PC-3 (cell line): ENCODE measurements at regions not wholly inside any gene's neighbourhood (a gene's known extent, or its start where the extent isn't known, plus 50 kb on each side); places are given as distances from the start of the nearest gene placed in this dataset.

Experiments used
- EZH2 ChIP-seq: fragments of 300-600 bp; sonication (generic); IDR thresholded peaks from one replicate; pipeline ENCODE4 v1.6.1; 2017; ENCODE audit warnings: antibody characterized with exemption, mild to moderate bottlenecking, low read length; ENCODE audit not compliant: unreplicated experiment
- TF ChIP-seq, protein P1 (sequence below): fragments of 300-600 bp; sonication (generic); conservative IDR thresholded peaks from 2 replicates; pipeline ENCODE4 v1.5.1; 2017; ENCODE audit warnings: antibody characterized with exemption, low read depth, mild to moderate bottlenecking, low read length

- TF ChIP-seq, protein P1, sequence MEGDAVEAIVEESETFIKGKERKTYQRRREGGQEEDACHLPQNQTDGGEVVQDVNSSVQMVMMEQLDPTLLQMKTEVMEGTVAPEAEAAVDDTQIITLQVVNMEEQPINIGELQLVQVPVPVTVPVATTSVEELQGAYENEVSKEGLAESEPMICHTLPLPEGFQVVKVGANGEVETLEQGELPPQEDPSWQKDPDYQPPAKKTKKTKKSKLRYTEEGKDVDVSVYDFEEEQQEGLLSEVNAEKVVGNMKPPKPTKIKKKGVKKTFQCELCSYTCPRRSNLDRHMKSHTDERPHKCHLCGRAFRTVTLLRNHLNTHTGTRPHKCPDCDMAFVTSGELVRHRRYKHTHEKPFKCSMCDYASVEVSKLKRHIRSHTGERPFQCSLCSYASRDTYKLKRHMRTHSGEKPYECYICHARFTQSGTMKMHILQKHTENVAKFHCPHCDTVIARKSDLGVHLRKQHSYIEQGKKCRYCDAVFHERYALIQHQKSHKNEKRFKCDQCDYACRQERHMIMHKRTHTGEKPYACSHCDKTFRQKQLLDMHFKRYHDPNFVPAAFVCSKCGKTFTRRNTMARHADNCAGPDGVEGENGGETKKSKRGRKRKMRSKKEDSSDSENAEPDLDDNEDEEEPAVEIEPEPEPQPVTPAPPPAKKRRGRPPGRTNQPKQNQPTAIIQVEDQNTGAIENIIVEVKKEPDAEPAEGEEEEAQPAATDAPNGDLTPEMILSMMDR: no peak
- no peak for TF ChIP-seq EZH2
These were observed 1096.1 kb upstream of the CELF2 start for GRCh38 chr10:9921544-9921943.
